ENCODE measurements at regions not wholly inside any gene's neighbourhood (a gene's known extent, or its start where the extent isn't known, plus 50 kb on each side); places are given as distances from the start of the nearest gene placed in this dataset.

GRCh38 chr2:225837328-225837727, 437.8 kb downstream of the NYAP2 start:
- no peaks in the 10 kb centered on the region for H3K27me3 Mint-ChIP-seq (ENCODE audit: unreplicated experiment)
- no peak overlapping the region for H3K27ac Mint-ChIP-seq (ENCODE audit: unreplicated experiment)
- BruUV-seq (replicated peaks) = no TSS peak
- TF ChIP-seq CTCF (IDR thresholded peaks at IDR 0.05; ENCODE audit: unreplicated experiment) = no peak
- H3K4me3 Mint-ChIP-seq (ENCODE audit: low read depth, unreplicated experiment) = no peak overlapping the region
- intact Hi-C loops (cut with micrococcal nuclease; ENCODE audit: unreplicated experiment) = no loop called here
- no peak for DNase-seq
- no peaks in the 10 kb centered on the region for H3K9me3 Mint-ChIP-seq (ENCODE audit: low read depth, unreplicated experiment)
- H3K36me3 Mint-ChIP-seq (ENCODE audit: insufficient read depth, unreplicated experiment) = no peaks in the 10 kb centered on the region
- CTCF ChIA-PET = interaction anchor here (0.7 kb wide), 1 partner anchor 902 kb away, joined by 3 read pairs; no protein-coding TSS in a partner anchor
- H3K4me1 Mint-ChIP-seq (ENCODE audit: low read depth, unreplicated experiment) = peaks cover 11% of the 10 kb centered on the region

- H3K36me3 Mint-ChIP-seq (ENCODE audit: insufficient read depth, unreplicated experiment) = no peaks in the 10 kb centered on the region
- no peak for TF ChIP-seq CTCF (IDR thresholded peaks at IDR 0.05; ENCODE audit: unreplicated experiment)
- CTCF ChIA-PET = no interaction called here
- peaks cover 3% of the 10 kb centered on the region for H3K9me3 Mint-ChIP-seq (ENCODE audit: low read depth, unreplicated experiment)
- H3K4me3 Mint-ChIP-seq (ENCODE audit: low read depth, unreplicated experiment) = no peak overlapping the region
- DNase-seq = no peak
- H3K27ac Mint-ChIP-seq (ENCODE audit: unreplicated experiment) = no peak overlapping the region
- H3K27me3 Mint-ChIP-seq (ENCODE audit: unreplicated experiment) = no peaks in the 10 kb centered on the region
- intact Hi-C loops (cut with micrococcal nuclease; ENCODE audit: unreplicated experiment) = no loop called here
- BruUV-seq (replicated peaks) = no TSS peak
- no peaks in the 10 kb centered on the region for H3K4me1 Mint-ChIP-seq (ENCODE audit: low read depth, unreplicated experiment)
Observed at GRCh38 chr2:225824748-225825449, 425.4 kb downstream of the NYAP2 start.

GRCh38 chr2:225821351-225821750, 421.8 kb downstream of the NYAP2 start:
- no peak for DNase-seq
- intact Hi-C loops (cut with micrococcal nuclease; ENCODE audit: unreplicated experiment) = no loop called here
- TF ChIP-seq CTCF (IDR thresholded peaks at IDR 0.05; ENCODE audit: unreplicated experiment) = no peak
- no peak overlapping the region for H3K27ac Mint-ChIP-seq (ENCODE audit: unreplicated experiment)
- CTCF ChIA-PET = no interaction called here
- BruUV-seq (replicated peaks) = no TSS peak
- no peaks in the 10 kb centered on the region for H3K9me3 Mint-ChIP-seq (ENCODE audit: low read depth, unreplicated experiment)
- H3K4me3 Mint-ChIP-seq (ENCODE audit: low read depth, unreplicated experiment) = no peak overlapping the region
- no peaks in the 10 kb centered on the region for H3K4me1 Mint-ChIP-seq (ENCODE audit: low read depth, unreplicated experiment)
- no peaks in the 10 kb centered on the region for H3K27me3 Mint-ChIP-seq (ENCODE audit: unreplicated experiment)
- no peaks in the 10 kb centered on the region for H3K36me3 Mint-ChIP-seq (ENCODE audit: insufficient read depth, unreplicated experiment)

GRCh38 chr2:225820826-225821225, 421.3 kb downstream of the NYAP2 start:
- CTCF ChIA-PET = no interaction called here
- no peak overlapping the region for H3K4me3 Mint-ChIP-seq (ENCODE audit: low read depth, unreplicated experiment)
- no TSS peak for BruUV-seq (replicated peaks)

More at GRCh38 chr2:225820826-225821225, 421.3 kb downstream of the NYAP2 start:
- H3K36me3 Mint-ChIP-seq (ENCODE audit: insufficient read depth, unreplicated experiment) = no peaks in the 10 kb centered on the region
- H3K27me3 Mint-ChIP-seq (ENCODE audit: unreplicated experiment) = no peaks in the 10 kb centered on the region
- TF ChIP-seq CTCF (IDR thresholded peaks at IDR 0.05; ENCODE audit: unreplicated experiment) = no peak
- DNase-seq = no peak
- intact Hi-C loops (cut with micrococcal nuclease; ENCODE audit: unreplicated experiment) = no loop called here
- no peaks in the 10 kb centered on the region for H3K9me3 Mint-ChIP-seq (ENCODE audit: low read depth, unreplicated experiment)
- no peaks in the 10 kb centered on the region for H3K4me1 Mint-ChIP-seq (ENCODE audit: low read depth, unreplicated experiment)
- H3K27ac Mint-ChIP-seq (ENCODE audit: unreplicated experiment) = no peak overlapping the region

Measured in Calu3 (cell line).